NCI-H1092 treated with DMSO at 0.1 percent for 48 hours (cell line): ENCODE measurements at regions not wholly inside any gene's neighbourhood (a gene's known extent, or its start where the extent isn't known, plus 50 kb on each side); places are given as distances from the start of the nearest gene placed in this dataset.
"Not testable (repeated sequence)": the region's sequence is repeated elsewhere in the genome, so short reads cannot be mapped to it uniquely, and the experiment has no call there.

Source experiments
- DNase-seq: peaks from one replicate; lab custom pipeline; 2025; lab: John Stamatoyannopoulos, UW

DNA sequence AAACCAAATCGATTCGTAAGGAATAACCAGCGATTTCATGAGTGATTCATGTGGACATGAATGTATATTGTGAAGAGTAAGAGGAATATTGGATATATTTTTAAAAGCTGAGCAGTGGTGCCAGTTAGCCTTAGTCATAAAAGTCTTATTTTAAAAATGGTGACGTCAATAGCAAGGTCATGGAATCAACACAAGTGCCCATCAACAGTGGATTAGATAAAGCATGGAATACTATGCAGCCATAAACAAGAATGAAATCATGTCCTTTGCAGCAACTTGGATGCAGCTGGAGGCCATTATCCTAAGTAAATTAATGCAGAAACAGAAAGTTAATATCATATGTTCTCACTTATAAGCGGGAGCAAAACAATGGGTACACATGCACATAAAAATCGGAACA, 89.0 kb upstream of the STOX2 start:
- no peak for DNase-seq

DNA sequence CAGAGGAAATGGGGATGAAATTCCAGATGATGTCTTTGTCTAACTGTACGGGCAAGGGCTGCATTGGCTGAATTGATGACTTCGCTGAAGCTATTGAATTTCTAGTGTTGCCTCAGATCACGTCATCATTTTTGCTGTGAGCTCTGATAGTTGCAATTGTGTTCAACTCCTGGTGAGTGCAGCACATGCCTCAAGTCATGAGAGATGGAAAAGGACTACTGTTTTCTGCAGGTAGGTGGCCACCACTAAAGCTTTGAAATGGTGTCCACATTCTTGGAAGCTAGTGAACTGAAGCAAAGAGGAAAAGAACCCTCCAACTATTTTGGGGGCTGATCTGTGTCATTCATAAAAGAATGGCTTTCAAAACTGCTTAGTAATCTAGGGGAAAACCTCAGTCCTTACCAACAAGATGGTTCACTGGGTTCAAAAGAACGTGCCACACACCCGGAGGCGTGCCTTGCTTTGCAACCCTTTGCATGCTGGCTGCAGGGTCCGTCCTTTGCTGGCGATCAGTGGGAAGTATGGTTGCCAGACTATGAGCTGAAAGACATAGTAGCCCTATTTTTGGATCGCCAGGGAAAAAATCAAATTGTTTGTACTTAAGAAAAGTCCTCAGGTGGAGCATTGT, 88.1 kb upstream of the STOX2 start:
- no peak for DNase-seq

DNA sequence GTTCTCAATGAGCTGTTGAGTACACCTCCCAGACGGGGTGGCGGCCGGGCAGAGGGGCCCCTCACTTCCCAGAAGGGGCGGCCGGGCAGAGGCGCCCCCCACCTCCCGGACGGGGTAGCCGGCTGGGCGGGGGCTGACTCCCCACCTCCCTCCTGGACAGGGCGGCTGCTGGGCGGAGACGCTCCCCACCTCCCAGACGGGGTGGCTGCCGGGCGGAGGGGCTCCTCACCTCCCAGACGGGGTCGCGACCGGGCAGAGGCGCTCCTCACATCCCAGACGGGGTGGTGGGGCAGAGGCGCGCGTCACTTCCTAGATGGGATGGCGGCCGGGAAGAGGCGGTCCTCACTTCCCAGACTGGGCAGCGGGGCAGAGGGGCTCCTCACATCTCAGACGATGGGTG, 86.5 kb upstream of the STOX2 start:
- DNase-seq, result not testable (repeated sequence)

DNA sequence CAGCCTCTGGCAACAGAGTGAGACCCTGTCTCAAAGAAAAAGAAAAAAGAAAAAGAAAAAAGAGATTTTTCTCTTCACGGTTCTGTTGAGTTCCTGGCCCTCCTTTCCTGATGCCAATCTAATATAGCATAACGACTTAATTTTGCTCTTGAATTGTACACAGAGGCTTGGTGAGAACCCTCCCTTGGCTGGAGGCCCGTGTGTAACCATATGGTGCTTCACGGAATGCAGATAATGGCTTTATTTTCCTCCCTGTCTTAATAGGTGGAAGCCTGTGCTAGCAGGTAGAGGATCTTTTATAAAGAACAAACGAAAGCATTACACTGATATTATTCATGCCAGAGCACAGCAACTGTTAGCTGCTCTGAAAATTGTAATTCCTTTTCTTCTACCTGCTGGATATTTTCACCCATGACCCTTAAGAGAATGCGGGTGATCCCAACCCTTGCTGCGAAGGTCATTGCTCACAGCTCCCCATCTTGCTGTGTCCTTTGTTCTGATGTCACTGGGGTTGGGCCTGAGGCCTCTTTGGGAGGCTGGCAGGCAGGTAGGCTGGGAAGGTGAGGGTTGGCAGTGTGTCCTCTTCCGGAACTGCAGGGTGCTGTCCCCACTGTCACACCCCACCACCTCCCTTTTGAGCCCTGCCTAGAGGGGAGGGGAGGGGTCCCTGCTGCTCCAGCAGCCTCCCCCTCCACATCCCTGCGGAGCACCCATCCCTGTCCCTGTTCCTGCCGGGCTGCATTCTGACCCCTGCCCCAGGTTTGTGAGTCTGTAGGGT, 83.8 kb upstream of the STOX2 start:
- DNase-seq, result peak; percentile 8

DNA sequence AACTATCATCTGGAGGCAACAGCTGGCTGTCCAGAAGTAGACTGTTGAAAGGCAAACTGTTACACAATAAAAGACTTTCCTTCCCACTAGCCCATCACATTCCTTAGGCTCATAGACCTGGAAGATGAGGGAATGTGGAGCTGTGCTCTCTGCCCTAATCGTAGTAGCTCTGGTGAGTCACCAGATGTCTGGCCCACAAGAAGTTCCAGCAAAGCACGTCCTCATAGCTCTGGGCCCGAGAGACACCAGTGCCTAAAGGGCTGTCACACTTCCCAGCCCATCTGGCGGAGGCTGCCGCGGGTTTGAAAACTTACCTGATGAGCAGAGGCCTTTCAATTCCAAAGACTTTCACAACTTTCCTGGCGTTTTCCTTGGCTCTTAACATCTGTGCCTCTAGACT, 81.7 kb upstream of the STOX2 start:
- no peak for DNase-seq

DNA sequence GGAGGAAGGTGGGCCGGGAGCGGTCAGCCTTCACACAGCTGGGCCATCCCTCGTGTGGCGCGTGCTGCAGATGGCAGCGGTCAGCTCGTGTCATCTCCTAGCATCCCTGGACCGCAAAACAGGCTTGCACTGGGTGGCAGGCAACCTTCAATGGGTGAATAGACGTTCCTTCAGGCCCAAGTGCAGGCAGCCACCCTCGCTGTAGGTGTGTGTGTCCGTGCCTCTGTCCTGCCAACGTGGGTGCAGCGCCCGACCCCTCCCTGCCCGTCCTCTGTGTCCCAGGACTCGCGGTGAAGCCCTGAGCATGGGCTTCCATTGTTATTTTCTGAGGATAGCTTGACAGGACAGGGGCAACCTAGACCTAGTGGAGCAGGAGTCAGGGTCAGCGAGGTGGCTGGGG, 79.8 kb upstream of the STOX2 start:
- no peak for DNase-seq

DNA sequence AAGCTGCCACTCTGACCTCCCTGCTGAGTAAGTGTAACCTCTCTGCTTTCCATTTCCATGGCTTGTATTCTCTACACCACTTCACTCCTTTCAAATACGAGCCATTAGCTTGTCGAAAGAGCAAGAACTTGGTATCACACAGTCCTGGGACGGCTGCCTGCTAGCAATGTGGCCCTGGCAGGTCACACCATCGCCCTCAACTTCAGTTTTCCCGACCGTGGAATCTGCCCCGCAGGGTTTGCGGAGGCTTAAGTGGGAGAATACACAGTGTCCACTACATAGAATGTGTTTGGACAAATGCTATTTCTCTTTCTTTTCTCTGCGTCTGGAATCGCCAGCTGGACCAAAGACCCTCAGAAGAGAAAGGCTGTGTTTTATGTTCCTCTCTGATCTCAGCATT, 78.6 kb upstream of the STOX2 start:
- DNase-seq, result no peak

DNA sequence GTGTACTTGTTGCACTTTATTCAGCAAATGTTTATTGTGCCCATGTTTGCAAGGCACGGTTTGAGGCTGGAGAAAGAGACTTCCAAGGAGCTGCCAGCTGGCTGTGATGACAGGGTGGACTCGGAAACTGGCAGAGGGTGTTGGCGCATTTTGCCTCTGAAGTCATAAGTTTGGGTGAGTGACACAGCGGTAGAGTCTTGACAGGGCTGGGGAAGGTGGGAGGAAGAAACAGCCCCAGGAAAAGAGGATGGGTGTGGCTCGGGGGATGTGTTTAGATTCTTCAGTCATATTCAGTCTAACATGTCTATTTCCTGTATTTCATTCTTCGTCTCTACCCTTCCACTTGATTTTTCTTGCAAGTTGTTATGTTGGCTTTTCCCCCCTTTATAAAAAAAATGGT, 77.0 kb upstream of the STOX2 start:
- no peak for DNase-seq

DNA sequence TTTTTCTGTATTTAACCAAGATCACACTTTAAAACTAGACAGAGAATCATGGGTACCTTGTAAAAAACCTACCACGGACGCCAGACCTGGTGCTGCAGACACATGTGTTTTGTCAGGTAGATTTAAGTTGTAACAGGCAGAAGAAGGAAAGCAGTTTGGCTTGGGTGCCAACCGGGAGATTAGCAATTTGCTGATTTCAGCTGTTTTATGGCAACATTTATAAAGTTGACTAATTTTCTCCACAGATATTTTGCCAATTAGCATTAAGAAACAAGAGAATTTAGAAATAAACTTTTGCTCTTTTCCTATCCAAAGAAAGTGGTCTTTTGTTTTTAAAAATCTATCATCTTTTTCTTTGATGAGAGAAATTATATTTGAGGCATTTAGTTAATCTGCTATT, 76.3 kb upstream of the STOX2 start:
- no peak for DNase-seq

DNA sequence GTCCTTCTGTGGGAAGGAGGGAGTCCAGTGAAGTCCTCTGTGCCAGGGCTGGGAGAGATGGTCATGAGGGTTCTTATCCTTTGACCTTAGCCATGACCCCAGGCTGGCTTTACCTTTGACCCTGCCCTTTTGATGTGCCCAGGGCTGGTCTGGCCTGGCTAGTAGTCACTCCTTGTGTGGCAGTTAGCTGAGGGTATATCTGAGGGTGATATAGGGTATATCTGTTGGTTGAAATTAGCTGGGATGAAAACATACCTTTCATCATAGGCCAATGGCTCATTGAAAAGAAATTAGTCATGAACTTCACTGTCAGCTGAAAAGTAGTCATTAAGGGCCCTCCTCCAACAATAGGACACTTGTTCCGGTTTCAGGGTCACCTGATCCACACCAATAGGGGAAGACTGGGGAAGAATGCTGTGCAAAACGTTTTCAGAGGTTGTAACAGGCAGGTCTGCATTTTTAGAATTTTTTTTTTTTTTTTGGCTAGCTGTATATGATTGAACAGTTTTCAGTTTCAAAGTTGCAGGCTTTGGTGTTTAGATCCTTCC, 74.6 kb upstream of the STOX2 start:
- no peak for DNase-seq

DNA sequence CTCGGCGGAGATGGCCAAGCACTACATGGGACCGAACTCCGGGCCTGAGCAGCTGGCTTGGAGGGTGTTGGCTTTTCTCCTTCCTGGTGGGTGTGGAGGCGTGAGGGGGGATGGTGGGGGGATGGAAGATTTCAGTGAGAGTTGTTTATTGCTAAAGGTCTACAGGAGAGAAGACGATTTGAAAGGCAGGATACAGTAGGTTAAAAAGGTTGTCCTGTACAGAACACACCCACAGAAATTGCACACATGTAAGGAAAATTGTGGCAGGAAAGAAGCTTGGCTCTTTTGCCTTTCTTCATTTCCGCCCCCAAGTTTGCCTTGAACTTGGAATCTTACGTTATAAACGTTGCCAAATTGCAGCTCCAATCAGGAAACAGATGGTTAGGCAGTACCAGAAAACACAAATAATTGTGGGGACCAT, 74.1 kb upstream of the STOX2 start:
- no peak for DNase-seq

DNA sequence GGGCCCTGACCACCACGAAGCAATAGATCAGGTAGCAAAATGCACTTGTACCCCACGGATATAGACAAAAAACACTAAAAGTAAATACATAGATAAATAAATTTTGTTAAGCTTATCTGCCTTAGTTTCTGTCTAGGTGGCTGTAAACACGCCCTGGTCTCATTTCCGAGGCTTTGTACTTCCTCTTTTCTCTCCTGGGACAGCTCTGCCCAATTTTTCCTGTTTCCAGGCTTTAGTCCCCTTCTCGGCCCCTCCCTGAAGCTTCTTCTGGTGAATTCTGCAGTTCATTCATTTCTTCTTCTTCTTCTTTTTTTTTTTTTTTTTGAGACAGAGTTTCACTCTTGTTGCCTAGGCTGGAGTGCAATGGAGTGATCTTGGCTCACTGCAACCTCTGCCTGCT, 73.4 kb upstream of the STOX2 start:
- DNase-seq, result no peak

DNA sequence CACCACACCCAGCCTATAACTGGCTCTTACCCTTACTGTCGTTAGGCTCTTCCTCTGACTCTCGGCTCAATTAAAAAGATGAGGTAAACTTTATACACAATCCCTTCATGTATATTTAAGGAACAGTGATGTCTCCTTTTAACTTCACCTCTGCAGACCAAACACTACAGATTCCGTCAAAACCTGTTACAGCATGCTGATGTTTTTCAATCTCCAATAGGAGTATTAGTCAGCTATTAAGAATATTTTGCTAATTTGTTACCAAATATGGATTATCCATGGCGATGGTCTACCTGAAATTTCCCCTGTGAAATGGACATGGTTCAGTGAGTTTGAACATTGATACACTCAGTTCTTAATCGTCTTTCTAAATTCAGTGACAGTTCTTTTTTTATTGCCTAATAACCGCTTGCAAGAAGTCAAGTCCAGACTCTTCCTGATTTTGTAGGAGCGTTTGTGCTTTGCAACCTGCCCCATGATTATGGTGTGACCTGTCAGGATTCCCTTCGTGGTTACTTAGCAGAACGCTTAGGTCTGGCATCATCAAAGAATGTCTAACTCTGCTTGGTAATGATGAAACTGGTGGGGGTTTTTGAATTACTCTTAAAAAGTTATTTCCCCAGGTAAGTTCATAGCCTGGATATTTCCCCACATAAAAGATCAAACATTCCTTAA, 72.2 kb upstream of the STOX2 start:
- DNase-seq, result no peak

DNA sequence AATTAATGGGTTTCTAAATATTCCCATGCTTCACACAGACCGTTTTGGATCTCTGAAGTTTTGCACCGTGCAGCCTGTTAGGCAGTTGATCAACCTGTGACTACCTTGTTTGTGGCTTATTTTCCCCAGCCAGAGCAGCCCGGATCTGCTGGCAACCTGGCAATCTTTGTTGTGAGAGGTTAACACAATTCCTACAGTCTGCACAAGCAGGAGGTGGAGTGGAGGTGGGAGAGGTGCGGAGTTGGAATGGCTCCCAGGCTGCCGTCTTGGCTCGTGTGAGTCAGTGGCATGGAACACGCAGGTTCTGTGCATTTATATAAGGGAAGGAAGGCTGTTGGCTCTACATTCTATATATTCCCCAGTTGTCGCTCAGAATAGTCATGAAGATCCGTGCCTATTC, 70.9 kb upstream of the STOX2 start:
- no peak for DNase-seq

DNA sequence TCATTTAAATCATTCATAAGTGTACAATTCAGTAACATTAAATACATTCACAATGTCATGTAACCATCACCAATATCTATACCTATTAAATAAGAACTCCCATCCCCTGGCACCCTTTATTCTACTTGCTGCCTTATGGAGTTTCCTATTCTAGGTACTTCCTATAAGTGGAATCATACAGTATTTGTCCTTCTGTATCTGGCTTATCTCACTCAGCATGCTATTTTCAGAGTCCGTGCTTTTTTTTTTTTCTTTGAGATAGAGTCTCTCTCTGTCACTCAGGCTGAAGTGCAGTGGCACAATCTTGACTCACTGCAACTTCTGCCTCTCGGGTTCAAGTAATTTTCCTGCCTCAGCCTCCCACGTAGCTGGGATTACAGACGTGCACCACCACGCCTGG, 67.9 kb upstream of the STOX2 start:
- DNase-seq, result no peak

DNA sequence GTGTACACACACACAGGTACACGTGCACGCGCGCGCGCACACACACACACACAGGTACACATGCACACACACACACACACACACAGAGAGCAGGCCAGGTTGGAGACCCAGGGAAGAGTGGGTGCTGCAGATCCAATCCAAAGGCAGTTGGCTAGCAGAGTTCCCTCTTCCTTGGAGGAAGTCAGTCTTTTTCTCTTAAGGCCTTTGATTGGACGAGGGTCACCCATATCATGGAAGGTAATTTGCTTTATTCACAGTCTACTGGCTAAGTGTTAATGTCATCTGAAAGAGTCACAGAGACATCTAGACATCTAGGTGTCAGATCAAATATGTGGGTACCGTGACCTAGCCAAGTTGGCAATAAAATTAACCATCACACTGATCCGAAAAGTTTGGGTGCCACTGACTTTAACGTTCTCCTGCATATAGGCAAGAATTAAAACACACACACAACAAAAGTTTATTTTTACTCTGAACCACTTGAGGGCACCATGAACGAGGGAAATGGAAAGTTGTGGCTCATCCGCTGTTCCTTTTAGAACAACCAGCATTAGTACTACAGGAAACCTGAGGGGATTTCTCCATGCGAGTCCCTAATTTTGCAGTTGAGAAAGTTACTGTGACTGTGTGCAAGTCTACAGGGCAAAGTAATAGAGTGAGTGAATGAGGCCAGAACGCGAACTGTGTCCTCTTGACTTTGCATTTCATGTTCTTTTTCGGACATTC, 66.0 kb upstream of the STOX2 start:
- no peak for DNase-seq

DNA sequence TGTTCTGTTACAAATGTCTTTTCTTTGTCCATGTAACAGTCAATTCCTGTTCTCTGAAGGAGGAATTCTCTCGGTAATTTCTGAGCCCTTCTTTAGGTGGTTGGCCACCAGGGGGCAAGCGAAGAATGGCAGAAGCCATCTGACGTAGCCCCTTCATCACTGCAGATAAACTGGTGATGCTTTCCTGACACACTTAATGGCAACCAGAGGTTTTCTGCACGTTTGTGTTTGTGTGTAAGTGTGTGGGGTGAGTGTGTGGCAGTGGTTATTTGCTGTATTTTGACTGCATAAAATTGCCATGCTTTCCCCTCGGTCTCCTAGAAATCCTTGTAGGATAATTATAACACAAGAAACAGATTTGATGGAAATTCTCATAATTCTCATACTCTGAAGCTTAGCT, 64.8 kb upstream of the STOX2 start:
- DNase-seq, result peak; percentile 60

DNA sequence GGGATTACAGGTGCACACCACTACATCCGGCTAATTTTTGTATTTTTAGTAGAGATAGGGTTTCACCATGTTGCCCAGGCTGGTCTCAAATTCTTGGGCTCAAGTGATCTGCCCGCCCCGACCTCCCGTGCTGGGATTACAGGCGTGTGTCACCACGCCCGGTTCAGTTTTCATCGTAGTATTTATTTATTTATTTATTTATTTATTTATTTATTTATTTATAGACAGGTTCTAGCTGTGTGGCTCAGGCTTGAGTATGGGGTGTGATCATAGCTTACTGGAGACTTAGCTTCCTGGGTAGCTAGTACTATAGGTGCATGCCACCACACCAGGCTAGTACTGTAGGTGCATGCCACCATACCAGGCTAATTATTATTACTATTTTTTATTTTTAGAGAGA, 64.1 kb upstream of the STOX2 start:
- DNase-seq, result no peak

DNA sequence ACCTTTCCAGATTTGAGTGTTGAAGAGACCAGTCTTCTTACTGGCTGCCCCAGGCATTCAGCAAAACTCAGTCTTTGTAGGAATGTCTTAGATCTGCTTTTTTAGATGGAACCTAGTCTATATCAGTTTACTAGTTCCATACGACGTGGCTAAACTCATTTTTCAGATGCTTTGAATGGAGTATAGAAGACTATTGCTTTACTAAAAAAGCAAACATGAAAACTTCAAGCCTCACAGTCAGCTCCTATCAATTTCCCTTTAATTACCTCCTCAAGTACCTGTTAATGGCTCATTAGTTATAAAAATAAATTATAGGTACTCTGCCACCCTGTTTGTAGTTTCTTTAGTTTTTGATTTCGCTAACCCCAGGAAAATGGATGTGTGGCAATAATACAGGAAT, 63.0 kb upstream of the STOX2 start:
- no peak for DNase-seq

DNA sequence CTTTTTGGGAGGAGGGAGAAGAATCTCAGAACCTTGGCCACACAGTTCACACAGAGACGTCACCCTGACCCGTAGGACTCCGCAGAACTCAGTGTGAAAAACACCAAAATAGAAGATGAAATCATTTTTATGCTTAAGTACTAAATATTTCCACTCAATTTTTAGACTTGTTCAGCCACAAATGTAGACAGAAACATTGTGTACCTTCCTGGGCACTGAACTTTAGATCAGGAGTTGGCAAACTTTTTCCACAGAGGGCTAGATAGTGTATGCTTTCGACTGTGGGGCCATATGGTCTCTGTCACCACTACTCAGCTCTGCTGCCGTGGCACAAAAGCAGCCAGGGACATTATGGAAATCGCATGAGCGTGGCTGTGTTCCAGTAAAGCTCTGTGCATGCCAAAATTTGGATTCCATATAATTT, 61.8 kb upstream of the STOX2 start:
- no peak for DNase-seq

DNA sequence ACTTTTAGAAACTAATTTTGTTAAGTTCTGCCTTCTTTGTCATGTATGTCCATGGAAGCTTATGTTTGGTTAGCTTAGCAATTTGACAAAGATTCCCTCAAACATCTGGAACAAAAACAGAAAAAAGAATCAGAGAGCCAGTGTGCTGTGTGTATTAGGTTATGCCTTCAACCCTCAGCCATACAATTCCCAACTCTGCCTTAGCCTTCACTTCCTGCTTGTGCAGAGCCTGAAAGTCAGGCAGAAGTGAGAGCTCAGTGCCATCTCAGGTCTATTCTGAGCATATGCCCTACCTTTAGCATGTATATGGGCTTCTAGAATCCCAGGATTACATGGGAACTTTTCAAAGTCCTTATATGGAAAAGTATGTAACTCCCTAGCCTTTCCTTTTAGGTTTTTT, 58.2 kb upstream of the STOX2 start:
- no peak for DNase-seq

DNA sequence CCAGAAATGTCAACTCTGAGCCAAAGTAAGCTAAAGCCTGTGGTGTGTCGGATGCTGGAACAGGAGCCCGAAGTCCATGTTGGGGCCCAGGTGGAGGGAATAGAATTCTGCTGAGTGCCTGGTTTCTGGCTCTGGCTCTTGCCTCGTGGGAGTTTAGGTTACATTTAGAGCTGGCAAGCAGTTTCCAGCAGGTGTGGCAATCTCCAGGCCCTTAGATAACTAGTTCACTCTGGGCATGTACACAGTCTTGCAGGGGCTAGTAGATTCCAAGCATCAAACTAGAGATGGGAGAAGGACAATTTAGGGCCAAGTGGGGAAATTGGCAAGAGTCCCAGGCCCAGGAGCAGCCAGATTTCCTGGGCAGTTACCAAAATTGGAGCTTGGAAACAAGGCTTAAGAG, 56.3 kb upstream of the STOX2 start:
- DNase-seq, result no peak
